PC-9 (cell line): ENCODE measurements at regions not wholly inside any gene's neighbourhood (a gene's known extent, or its start where the extent isn't known, plus 50 kb on each side); places are given as distances from the start of the nearest gene placed in this dataset.

Source experiments
- BruUV-seq: library from RNA; stranded (reverse); fragments of 400-500 nt; replicated peaks from 2 replicates; lab custom pipeline; 2021; lab: Mats Ljungman, UMichigan
- CTCF ChIA-PET: fragments of 300-600 bp; sonication (Branson Sonifier 250); formaldehyde crosslinking; loops from one replicate; lab custom pipeline; 2022; ENCODE audit warnings: antibody characterized with exemption; lab: Charles Lee
- POLR2A ChIA-PET: fragments of 300-600 bp; sonication (Branson Sonifier 250); formaldehyde crosslinking; loops from one replicate; lab custom pipeline; 2022; ENCODE audit warnings: antibody characterized with exemption; ENCODE audit not compliant: unreplicated experiment; lab: Charles Lee
- DNase-seq, 2 experiments: peaks; one replicate each; pipeline versions ENCODE4 v3.0.0 to v3.0.0-alpha.2; 2015 to 2022; ENCODE audit warnings: mixed read lengths in 1 of 2
- H2AFZ ChIP-seq: fragments of 200-600 bp; sonication (generic); 2 replicates; pipeline ENCODE4 v1.8.1; 2017; ENCODE audit warnings: antibody characterized with exemption
- H3F3A ChIP-seq: fragments of 200-600 bp; sonication (generic); 2 replicates; pipeline ENCODE4 v1.8.1; 2017; ENCODE audit warnings: antibody characterized with exemption, mild to moderate bottlenecking, low read depth; ENCODE audit not compliant: insufficient read depth
- H3K27ac ChIP-seq: fragments of 200-600 bp; sonication (generic); 2 replicates; pipeline ENCODE4 v1.6.1; 2016; ENCODE audit warnings: mixed run types
- H3K27me3 ChIP-seq: fragments of 200-600 bp; sonication (generic); 2 replicates; pipeline ENCODE4 v1.6.1; 2016; ENCODE audit warnings: low read depth, mixed run types; ENCODE audit not compliant: insufficient read depth
- H3K36me3 ChIP-seq: fragments of 200-600 bp; sonication (generic); 2 replicates; pipeline ENCODE4 v1.6.1; 2016; ENCODE audit warnings: low read depth, mixed run types
- H3K4me1 ChIP-seq: fragments of 200-600 bp; sonication (generic); replicated peaks from 2 replicates; pipeline ENCODE4 v1.6.1; 2016; ENCODE audit warnings: mixed run types; ENCODE audit not compliant: insufficient read depth
- H3K4me2 ChIP-seq: fragments of 200-600 bp; sonication (generic); 2 replicates; pipeline ENCODE4 v1.6.1; 2017; ENCODE audit warnings: mixed run types
- H3K4me3 ChIP-seq: fragments of 200-600 bp; sonication (generic); 2 replicates; pipeline ENCODE4 v1.6.1; 2016; ENCODE audit warnings: mixed run types
- H3K79me2 ChIP-seq: fragments of 200-600 bp; sonication (generic); 2 replicates; pipeline ENCODE4 v1.6.1; 2017; ENCODE audit warnings: low read depth, mixed run types
- H3K9me2 ChIP-seq: fragments of 200-600 bp; sonication (generic); 2 replicates; pipeline ENCODE4 v1.8.1; 2017; ENCODE audit warnings: mild to moderate bottlenecking; ENCODE audit not compliant: insufficient read depth
- H3K9me3 ChIP-seq: fragments of 200-600 bp; sonication (generic); 2 replicates; pipeline ENCODE4 v1.8.1; 2016; ENCODE audit warnings: low read depth; ENCODE audit not compliant: insufficient read depth
- H4K20me1 ChIP-seq: fragments of 200-600 bp; sonication (generic); 2 replicates; pipeline ENCODE4 v1.8.1; 2017; ENCODE audit not compliant: insufficient read depth
- CTCF ChIP-seq: fragments of 200-600 bp; sonication (generic); conservative IDR thresholded peaks from 2 replicates; pipeline ENCODE4 v1.6.1; 2017; ENCODE audit warnings: mixed run types, antibody characterized with exemption, mild to moderate bottlenecking, moderate library complexity
- EZH2 ChIP-seq: fragments of 200-600 bp; sonication (generic); IDR thresholded peaks from 2 replicates; pipeline ENCODE4 v1.8.0; 2017; ENCODE audit warnings: antibody characterized with exemption, low read depth
- intact Hi-C: fragments of 100-400 bp; cut with micrococcal nuclease; formaldehyde crosslinking; loops from one replicate; pipeline ENCODE4 v1.10.0; 2022; ENCODE audit not compliant: unreplicated experiment

- ChIA-PET POLR2A (no interaction called here), CTCF (no interaction called here)
- Histone ChIP-seq H3K36me3 (no peaks in the 10 kb centered on the region), H3K9me2 (no peaks in the 10 kb centered on the region), H3K9me3 (no peaks in the 10 kb centered on the region), H3K4me3 (no peak overlapping the region), H3K4me1 (no peaks in the 10 kb centered on the region), H3F3A (no peaks in the 10 kb centered on the region), H3K27me3 (peaks cover 24% of the 10 kb centered on the region), H3K27ac (no peak overlapping the region), H3K79me2 (no peaks in the 10 kb centered on the region), H2AFZ (no peak overlapping the region), H4K20me1 (no peaks in the 10 kb centered on the region), H3K4me2 (no peak overlapping the region)
- DNase-seq: no peak
- intact Hi-C loops: no loop called here
- BruUV-seq: no TSS peak
- TF ChIP-seq CTCF: no peak
These were observed 70.4 kb upstream of the CMKLR1 start for GRCh38 chr12:108409481-108409880.

GRCh38 chr12:108403952-108404351 is 64.8 kb upstream of the CMKLR1 start:
- Histone ChIP-seq H3F3A (no peaks in the 10 kb centered on the region), H3K9me3 (no peaks in the 10 kb centered on the region), H3K79me2 (no peaks in the 10 kb centered on the region), H2AFZ (no peak overlapping the region), H3K4me3 (no peak overlapping the region), H3K4me2 (no peak overlapping the region), H3K27ac (no peak overlapping the region), H3K9me2 (no peaks in the 10 kb centered on the region), H3K4me1 (no peaks in the 10 kb centered on the region), H4K20me1 (no peaks in the 10 kb centered on the region), H3K36me3 (no peaks in the 10 kb centered on the region), H3K27me3 (peaks cover 8% of the 10 kb centered on the region)
- CTCF ChIA-PET: no interaction called here
- DNase-seq: no peak
- no peak for TF ChIP-seq EZH2
- no peak for TF ChIP-seq CTCF
- POLR2A ChIA-PET: no interaction called here
- no TSS peak for BruUV-seq
- intact Hi-C loops: no loop called here

- H3K4me2 ChIP-seq: no peak overlapping the region
These were observed 62.9 kb upstream of the CMKLR1 start for GRCh38 chr12:108401964-108402363.

More at GRCh38 chr12:108401964-108402363, 62.9 kb upstream of the CMKLR1 start:
- no peak for DNase-seq
- Histone ChIP-seq H3K4me1 (no peaks in the 10 kb centered on the region), H3K79me2 (no peaks in the 10 kb centered on the region), H4K20me1 (no peaks in the 10 kb centered on the region), H3K9me3 (no peaks in the 10 kb centered on the region), H3K4me3 (no peak overlapping the region), H3F3A (no peaks in the 10 kb centered on the region), H3K27me3 (peaks cover 2% of the 10 kb centered on the region; the same call in 1 of the 2 replicates), H3K27ac (no peak overlapping the region), H3K9me2 (no peaks in the 10 kb centered on the region), H3K36me3 (no peaks in the 10 kb centered on the region), H2AFZ (no peak overlapping the region)
- CTCF ChIA-PET: no interaction called here
- TF ChIP-seq CTCF (no peak), EZH2 (no peak)
- BruUV-seq: no TSS peak
- POLR2A ChIA-PET: no interaction called here
- intact Hi-C loops: no loop called here
